Suppressor macrophage (primary cell): ENCODE measurements at regions not wholly inside any gene's neighbourhood (a gene's known extent, or its start where the extent isn't known, plus 50 kb on each side); places are given as distances from the start of the nearest gene placed in this dataset.

Experiments used
- DNase-seq, 4 experiments: peaks; one replicate each; pipeline ENCODE4 v3.0.0-alpha.2; 2020 to 2022

DNA sequence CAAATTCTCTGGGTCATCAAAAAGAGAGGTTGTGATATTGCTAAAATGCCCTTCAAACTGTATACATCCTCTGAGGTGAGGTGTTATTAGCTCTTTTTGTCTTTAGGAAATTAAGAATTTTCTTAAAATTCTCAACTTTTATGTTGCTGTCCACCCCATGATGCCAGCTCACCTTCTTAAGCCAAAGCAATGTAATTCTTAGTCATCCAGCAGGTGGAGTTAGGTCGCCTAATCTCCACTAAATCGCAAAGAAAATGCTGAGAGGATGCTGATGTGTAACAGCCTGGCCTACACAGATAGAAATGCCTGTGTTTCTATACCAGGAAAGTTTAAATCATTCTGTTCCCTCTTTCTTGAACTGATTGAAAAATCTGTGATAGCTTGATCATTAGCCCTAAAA, 770.2 kb upstream of the ALCAM start:
- DNase-seq = peak; percentile 5 to 52 (median 41)

DNA sequence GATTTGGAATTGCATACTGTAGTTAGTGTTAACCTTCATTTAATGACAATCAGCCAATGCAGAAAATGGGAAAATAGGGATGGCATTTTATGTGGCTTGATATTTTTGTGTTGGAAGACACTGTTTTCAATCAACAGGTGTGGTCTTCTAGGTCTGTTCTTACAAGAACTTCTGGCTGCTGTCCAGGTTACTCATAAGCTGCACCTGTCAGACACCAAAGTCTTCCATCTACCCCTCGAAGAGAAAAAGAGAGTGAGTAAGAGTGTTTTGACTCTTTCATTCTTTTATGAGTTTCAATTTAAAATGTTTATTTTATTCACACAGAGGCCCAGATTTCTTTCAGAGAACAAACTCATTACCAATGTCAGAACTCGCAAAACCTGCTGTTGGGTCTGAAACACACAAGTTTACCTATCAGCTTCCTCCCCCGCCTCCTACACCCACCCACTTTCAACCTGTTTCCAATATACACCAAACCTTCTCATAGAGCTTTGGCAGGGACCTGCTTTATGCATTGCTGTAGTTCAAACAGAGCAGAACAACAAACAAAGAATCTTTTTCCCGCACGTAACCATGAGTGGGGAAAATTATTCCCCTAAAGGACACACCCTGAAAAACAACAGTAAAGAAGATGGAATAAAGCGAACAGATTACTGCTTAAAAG, 767.7 kb upstream of the ALCAM start:
- DNase-seq = no peak

DNA sequence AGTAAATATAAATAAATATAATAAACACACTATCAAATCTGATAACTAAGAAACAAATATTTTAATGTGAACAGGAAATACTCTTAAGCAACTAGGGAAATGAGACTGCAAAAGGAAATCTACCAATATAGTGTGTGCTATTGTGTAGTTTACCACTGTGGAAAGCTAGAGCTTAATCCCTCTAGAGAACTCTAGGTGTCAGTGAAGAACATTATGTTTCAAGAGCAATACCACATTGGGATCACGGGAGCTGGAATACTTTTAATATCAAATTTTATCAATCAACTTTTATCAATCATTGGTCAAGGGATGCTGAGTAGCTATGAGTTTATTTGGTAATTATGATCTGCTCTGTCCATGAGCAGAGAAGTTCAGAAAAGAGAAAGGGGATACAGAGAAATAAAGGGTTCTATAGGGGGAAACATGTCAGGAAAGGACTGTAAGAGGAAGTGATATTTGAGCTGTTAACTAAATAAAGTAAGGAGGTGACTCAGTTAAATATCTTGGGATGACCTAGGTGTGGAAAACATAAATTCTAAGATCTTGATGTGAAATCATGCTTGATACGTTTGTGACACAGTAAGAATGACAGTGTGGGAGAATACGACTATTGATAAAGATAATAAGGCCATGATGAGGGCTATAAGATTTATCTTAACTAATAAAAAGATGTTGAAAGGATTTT, 762.2 kb upstream of the ALCAM start:
- DNase-seq = peak in 2 of 4 experiments; percentile 4 to 22

DNA sequence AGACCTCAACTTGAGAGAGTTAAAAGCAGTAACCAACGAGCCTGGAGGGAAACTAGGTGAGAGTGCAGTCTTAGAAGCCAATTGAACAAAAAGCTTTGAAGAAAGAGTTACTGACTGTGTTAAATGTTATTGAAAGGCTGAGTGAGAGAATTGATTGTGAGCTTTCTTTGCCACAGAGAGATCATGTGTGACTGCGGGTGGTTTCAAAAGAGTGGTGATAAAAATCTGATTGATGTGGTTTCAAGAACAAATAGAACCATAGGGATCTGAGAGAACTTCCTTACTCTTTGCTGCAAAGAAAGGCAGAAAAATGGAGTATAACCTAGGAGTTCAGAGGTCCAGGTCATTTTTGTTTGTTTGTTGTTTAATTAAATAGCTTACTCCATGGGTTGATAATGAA, 759.9 kb upstream of the ALCAM start:
- no peak for DNase-seq

DNA sequence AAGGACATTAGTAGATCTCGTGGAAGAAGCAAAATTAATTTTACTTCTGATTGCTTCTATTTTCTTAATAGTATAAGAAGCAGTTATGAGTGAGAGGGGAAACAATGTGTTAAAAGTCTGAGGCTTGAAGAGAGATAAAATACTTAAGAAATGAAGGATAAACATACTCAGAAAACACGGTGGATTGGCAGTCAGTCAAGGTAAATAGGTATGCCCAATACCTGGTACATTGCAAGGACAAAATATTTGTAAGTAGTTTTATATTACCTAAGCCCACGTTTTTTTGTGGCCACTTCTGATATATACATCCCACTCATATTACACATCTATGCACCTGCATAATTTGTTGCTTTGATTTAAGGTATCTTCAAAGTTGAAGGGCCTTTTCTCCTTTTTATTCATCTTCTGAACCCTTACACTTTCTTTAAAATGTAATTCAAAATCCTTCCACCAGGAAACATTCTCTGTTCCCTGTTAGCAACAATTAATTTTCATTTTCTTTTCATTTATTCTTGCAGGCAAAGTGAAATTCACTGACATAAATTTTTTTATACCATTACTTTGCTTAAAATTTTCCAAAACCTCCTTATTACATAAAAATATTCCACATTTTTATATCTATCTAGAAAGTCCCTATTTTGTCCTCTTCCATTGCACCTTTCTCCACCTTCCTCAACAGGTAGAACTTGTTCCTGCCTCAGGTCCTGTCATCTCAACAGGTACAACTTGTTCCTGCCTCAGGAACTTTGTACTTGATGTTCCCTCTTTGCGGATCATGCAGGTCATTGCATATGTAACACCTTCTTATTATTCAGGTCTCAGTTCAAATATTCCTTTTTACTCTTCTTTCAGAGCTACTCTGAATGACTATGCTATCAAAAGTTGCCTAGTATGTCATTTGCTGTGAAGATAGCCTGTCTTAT, 755.7 kb upstream of the ALCAM start:
- DNase-seq = no peak

DNA sequence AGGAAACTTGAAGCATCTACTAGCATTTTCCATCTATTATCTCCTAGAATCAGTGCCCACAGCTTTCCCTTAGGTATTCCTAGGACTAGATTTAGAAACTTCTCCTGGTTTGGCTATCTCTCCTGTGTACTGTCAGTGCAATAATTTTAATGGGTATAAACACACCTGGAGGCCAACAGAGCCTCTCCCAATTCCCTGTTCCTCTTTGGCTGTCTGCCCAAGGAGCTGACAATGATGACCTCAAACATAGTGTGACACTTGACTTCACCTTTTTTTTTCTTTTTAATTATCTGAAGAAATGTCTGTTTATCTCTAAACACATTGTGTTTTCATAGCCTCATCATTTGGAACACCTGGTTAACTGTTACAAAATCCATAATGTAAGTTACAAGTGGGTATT, 754.5 kb upstream of the ALCAM start:
- DNase-seq = no peak

DNA sequence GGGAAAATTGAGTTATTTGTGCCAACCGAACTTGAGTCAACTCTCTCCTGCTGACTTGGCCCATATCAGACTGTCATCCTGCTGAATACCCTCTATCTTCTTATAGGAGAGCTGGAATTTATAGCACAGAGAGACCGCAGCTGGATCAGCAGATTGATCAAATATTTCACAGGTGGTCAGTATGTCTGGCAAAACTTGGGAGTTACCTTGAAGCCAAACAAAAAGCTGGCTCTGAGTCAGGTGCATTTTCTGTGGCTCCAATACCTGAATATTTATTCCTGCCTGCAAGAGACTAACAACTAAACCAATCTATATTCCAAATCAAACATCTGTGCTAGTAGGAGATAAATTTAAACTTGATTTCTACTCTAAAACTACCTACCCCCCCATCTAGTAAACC, 752.1 kb upstream of the ALCAM start:
- DNase-seq = no peak

DNA sequence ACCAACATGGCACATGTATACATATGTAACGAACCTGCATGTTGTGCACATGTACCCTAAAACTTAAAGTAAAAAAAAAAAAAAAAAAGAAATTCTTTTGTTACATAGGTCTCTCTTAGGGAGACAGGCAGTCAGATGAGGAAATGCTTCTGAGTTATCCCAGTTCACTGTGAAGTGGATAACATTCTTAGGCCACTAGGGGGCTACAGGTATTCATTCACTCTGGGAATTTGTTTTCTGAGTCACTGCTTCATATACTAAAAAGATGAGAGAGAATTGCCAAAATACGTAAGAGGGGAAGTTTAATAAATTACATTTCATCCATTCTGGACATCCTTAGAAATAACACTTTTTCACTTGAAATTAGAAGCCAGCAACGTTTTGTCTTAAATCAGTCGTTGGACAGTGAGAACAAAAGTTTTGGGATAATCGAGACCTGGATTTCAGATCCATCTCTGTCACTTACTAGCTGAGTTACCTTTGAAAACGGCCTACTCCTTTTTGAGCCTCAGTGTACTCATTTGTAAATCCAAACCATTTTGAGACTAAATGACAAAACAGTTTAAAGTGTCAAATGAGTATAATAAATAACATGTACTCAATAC, 738.4 kb upstream of the ALCAM start:
- DNase-seq = peak; percentile 28 to 75 (median 54)

DNA sequence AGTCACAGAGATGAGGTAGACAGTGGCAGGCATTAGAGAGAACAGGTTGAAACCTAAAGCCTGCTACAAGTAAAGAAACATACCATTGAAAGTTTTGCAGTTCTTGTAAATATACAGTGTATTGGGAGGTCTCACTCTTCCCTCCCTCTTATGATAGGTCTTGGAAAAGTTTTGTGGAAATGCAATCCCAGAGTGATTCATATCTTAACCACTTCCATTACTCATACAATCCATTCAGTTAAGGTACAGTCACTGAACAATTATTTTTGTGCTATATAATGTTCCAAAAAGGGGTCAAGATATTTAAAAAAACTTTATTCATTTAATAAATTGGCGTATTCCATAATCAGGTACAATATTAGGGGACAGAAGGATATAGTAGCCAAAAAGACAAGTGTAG, 737.7 kb upstream of the ALCAM start:
- no peak for DNase-seq

DNA sequence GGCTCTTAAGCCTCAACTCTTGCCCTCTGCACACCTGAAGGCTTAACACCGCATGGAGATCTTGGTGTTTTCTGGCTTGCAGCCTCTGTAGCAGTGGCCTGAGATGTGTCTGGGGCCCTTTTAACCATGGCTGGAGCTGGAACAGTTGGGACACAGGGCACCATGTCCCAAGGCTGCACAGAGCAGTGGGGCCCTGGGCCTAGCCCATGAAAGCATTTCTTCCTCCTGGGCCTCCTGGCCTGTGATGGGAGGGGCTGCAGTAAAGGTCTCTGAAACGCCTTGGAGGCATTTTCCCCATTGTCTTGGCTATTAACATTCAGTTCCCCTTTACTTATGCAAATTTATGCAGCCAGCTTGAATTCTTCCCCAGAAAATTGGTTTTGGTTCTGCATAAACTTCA, 735.5 kb upstream of the ALCAM start:
- no peak for DNase-seq

DNA sequence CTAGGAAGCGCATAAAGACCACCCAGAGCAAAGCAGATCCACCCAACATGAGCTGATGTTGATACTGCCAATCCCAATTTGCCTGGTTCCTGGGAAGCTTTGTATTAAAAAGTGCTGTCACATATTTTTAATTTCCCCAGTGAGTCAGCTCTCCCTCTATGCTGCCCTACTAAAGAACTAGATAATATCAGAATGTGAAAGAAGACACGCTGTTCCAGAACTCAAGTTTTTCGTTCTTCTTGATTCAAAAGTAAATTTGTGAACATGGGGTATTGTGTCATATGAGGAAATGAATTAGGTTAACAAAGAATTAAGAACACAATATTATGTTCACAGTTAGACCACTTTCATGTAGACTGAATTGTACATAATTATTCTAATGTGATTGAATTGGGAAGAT, 734.2 kb upstream of the ALCAM start:
- no peak for DNase-seq

DNA sequence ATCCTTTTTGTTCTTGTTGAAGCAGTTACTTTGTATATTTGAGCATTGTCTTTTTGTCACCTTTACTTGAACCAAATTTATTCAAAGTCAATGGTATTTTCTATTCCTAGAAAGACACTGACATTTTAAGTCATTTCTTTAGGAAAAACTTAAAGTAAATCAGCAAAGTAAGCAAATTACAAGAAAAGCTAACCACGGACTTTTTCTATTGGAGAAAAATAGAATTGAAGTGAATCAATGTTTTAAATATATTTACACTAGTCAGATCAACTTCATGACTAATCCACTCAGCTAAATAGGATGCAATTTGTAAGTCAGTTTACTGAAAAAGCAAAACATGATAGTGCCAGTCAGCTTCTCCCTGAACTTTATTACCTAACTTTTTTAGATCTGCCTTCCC, 733.8 kb upstream of the ALCAM start:
- no peak for DNase-seq

DNA sequence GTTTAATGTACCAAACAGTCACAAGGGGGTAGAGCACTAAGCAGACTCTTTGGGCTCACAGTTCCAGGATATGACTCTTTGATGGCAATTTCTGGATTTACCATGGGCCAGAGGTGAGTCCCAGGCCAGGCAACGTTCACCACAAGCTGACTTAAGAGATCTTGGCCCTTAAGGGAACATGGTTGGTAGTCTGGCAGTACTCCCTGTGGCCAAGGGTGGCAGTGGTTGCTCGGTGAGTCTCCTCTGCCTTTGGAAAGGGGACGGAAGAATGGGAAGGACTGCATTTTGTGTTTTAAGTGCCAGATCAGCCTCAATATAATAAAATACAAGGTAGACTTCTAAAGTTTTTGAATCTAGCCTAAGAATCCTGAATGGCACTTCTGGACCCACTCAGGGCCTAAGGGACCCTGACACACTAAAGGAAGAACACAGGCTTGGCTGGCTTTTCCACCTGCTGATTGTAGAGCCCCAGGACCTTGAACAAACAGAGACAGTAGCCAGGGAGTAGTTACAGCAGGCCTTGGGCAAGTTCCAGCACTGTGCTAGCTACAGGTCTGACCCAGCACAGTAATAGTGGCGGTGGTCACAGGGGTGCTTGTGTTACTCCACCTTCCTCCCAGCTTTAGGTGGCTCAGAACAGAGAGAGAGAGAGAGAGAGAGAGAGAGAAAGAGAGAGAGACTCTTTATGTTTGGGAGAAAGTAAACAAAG, 730.7 kb upstream of the ALCAM start:
- DNase-seq = no peak

DNA sequence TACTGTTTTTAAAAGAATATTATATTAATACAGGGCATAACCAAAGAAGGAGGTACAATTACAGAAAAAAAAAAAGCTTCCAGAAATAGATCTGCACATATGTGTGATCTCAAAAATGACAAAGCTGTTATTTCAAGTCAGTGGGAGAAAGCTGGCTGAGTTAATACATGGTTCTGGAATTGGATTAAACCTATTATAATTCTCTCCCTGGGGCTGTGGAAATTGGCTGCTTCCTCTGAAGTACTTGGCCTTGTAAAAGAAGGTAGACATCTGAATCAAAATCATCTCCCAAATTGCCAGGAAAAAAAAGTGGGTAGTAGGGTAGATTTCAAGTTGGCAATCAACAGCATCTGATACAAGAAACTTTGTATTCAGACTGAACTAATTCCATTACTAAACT, 723.9 kb upstream of the ALCAM start:
- DNase-seq = no peak

DNA sequence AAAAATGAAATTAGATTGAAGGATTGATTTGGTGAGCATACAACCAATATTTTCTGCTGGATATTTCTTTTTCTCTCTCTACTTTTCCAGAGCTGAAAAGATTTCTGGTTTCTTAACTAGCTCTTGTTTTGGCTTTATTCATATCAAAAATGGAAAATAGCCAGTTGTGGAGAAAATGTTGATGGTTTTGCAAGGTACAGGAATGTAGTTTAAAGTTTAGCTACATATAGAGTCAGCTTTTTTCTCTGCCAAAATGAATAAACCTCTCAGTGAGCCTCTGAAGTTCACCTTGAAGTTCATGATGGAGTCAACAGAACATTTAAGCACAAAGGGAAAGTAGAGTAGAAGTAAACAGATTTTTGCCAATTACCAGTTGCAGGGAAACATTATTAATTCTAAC, 720.5 kb upstream of the ALCAM start:
- DNase-seq = no peak

DNA sequence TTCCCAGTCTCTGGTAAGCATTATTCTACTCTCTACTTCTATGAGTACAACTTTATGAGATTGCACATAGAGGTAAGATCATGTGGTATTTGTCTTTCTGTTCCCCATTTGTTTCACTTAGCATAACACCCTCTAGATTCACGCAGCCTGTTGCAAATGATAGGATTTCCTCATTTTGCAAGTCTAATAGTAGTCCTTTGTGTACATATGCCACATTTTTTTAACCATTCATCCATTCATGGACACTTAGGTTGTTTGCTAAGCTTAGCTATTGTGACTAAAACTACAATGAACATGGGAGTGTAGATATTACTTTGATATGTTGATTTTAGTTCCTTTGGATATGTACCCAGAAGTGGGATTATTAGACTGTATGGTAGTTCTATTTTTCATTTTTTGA, 717.9 kb upstream of the ALCAM start:
- DNase-seq = no peak

DNA sequence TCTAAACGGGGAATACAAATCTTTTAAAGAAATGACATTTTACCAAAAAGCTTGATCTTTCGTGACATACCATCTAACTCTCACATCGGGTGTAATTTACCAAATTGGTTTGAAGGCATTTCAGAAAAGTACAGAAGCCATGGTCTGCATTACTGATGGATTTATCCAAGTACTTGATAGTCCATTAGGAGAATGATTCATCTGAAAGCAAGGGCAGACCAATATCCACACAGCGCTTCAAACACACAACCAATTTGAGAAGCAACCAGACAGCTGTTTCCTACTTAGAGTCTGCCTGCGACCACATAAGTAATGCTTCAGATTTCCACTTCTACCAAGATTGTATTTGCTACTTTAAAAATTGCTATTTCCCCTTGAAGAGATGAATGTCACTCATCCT, 697.6 kb upstream of the ALCAM start:
- DNase-seq = no peak

DNA sequence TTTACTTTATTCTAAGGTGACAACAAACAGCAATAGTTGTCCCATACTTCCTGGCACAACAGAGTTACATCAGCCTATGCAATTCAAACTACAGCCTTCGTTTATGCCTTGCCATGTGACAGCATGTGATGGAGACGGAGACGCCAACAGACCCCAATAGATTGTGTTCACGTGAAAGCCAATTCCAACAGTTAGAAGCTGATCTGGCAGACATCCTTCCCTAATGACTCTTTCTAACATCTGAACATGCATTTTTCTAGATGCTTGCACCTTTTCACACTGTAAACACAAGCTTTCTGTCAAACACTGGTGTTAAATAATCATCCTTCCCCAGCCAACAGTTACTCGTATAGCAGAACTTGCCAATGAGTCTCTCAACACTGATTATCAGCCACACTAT, 694.4 kb upstream of the ALCAM start:
- no peak for DNase-seq

DNA sequence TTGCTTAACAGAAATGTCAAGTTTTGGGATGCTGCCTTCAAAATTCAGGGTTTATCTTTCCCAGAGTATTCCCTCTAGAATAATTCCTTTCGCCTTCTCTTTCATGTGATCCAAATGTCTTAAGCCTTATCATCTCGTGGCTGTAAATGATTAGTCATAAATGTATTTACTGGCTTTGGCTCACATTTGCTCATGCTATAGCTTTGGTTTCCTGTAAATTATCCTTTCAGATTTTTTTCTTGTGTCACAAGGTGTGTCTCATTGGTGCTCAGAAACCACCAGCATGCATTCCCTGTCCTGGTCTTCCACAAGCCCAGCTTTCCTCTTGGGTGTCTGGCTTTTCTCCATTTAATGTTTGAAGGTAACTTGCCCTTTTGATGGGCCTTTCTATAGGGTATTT, 692.7 kb upstream of the ALCAM start:
- no peak for DNase-seq

DNA sequence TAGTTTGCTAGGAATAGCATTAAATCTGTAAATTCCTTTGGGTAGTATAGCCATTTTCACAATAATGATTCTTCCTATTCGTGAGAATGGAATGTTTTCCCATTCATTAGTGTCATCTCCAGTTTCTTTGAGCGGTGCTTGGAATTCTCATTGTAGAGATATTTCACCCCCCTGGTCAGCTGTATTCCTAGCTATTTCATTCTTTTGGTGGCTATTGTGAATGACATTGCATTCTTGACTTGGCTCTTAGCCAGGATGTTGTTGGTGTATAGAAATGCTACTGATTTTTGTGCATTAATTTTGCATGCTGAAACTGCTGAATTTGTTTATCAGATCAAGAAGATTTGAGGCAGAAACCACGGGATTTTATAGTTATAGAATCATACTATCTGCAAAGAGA, 690.5 kb upstream of the ALCAM start:
- DNase-seq = no peak

DNA sequence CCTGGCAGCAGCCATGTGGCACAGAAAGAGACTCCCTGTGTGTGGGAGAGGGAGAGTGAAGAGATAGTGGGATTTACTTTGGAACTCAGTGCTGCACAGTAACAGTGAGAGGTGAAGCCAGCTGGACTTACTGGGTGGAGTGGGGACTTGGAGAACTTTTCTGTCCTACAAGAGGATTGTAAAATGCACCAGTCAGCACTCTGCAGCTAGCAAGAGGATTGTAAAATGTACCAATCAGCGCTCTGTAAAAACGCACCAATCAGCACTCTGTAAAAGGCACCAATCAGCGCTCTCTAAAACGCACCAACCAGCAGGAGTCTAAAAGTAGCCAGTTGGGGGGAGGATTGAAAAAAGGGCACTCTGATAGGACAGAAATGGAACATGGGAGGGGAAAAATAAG, 688.8 kb upstream of the ALCAM start:
- DNase-seq = no peak

DNA sequence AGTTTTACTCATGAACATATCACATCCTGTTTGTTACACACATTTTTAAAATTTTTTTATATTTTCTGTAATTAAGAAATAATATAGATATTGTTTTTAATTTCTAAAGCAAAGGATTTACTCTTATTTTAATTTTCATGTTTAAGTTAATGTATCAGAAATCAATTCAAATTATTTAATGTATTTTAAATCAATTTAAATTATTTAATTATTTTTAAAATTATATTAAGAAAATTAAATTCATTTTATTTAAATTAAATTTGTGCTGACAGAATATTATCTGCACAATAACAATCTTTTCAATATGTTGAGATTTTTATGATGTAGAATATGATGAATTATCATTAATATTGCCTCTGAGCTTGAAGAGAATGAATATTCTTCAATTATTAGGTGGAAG, 681.2 kb upstream of the ALCAM start:
- DNase-seq = no peak

DNA sequence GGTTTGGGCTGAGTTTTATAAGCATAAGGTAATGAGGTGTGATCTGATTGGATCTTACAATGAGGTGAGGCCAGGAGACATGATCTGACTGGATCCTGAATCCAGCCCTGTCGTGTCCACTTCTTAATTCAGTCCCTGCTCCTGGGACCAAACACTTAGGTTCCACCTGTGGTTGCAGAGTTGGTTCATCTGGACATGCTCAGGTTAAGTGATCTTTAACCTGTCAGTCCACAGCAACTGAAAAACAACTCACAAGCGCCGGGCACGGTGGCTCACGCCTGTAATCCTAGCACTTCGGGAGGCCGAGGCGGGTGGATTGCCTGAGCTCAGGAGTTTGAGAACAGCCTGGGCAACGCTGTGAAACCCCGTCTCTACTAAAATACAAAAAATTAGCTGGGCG, 679.3 kb upstream of the ALCAM start:
- no peak for DNase-seq
